HG03354 (cell line): ENCODE measurements at regions not wholly inside any gene's neighbourhood (a gene's known extent, or its start where the extent isn't known, plus 50 kb on each side); places are given as distances from the start of the nearest gene placed in this dataset.

ENCODE experiments used
- ATAC-seq: cut with Tn5 transposase; IDR thresholded peaks from one replicate; pipeline ENCODE4 v1.9.1; 2021; ENCODE audit warnings: mild to moderate bottlenecking; ENCODE audit not compliant: unreplicated experiment, poor library complexity, severe bottlenecking

DNA sequence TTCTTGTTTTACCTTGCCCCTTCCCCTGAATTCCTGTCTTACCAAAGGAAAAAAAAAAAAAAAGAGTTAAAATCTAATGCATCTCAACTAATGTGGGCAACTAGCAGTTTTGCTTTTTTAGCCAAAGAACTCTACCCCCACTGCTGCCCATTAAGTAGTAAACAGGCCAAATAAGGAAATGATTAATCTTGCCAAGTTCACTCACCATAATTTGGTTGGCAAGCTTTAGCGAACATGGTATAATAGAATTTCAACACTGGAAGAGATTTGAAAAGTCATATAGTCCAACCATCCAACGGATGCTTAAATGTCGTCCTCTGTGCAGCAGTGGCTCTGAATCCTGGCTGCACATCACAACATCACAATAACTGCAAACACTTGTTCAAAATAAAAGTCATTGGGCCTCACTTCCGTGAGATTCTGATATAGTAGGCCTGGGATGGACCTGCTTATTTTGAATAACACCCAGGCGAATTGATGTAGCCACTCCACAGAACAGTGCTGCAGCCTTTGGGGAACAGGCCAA lies 142.0 kb upstream of the UBE2E1 start:
- no peak for ATAC-seq

- ATAC-seq: no peak
These were observed 141.3 kb upstream of the UBE2E1 start for GRCh38 chr3:23664459-23664858.

- no peak for ATAC-seq
These were observed 140.0 kb upstream of the UBE2E1 start for GRCh38 chr3:23665741-23666140.

DNA sequence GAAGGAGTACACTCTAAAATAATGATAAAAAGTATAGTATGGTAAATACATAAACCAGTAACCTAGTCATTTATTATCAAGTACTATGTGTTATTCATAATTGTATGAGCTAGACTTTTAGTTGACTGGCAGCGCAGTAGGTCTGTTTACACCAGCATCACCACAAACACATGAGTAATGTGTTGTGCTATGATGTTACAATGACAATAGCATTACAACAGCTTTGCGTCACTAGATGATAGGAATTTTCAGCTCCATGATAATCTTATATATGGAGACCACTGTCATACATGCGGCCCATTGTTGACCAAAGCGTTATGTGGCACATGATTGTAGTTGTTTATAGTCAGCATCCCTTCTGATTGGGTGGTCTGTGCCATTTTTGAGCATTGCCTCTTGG lies 138.9 kb upstream of the UBE2E1 start:
- no peak for ATAC-seq

DNA sequence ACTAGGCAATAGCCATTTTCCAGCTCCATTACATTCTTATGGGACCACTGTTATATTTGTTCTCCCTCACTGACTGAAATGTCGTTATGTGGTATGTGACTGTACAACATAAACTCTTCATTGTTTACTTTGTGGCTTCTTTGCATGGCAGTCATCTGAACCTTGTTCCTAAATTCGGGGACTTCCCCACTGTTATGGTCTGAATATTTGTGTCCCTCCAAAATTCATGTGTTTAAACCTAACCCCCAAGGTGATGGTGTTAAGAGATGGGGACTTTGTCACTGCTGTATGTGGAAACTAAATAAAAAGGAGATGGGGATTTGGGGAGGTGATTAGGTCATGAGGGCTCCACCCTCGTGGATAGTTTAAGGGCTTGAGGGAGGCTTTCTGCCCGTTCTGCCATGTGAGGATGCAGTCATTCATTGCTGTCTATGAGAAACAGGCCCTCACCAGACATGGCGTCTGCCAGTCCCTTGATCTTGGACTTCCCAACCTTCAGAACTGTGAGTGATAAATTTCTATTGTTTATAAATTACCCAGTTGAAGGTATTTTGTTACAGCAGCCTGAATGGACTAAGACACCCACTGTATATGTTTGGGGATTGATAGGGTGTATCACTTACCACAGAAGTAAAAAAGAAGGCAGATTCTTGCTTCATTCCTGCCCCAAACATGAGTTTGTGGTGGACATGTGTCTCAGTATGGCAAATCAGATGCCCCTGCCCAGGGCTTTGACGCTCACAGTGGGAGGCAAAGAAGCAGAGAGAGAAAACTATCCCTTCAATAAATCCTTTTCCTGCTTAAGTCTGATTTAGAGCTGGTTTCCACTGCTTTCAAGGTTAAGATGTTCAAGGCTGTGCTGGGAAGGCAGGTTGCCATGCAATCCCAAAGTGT lies 138.0 kb upstream of the UBE2E1 start:
- peak; percentile 48 for ATAC-seq

- ATAC-seq: no peak
These were observed 137.3 kb upstream of the UBE2E1 start for GRCh38 chr3:23668430-23668904.

DNA sequence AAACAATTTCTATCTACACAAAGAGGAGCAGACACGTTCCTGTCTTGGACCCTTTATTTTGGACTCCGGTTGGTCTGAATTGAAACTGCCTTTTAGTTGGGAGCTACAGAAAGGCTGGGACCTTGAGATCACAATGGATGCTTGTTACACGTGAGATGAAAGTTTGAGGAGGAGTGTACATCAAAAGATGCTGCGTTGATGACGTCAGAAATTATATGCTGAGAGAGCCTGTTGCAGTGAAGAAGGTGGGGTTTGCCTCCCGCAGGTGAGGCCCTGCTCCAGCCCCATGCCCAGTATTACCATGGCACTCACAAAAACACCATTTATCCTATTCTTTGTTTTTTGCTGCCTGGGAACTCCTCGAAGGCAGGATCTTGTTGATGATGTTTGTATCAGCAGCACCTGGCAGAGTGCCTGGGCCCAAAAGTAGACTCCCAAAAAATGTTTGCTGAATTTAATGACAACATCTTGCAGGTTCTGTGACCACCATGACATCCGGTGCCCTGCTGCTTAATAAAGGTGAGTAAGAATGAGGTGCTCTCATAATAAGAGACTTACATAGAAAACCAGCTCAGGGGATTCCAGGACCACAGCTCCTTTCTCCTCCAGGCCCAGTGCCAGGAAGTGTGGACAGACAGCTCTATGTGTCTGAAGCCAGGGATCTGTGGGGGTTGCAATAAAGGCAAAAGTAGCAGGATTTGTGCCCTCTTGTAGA lies 136.1 kb upstream of the UBE2E1 start:
- no peak for ATAC-seq

DNA sequence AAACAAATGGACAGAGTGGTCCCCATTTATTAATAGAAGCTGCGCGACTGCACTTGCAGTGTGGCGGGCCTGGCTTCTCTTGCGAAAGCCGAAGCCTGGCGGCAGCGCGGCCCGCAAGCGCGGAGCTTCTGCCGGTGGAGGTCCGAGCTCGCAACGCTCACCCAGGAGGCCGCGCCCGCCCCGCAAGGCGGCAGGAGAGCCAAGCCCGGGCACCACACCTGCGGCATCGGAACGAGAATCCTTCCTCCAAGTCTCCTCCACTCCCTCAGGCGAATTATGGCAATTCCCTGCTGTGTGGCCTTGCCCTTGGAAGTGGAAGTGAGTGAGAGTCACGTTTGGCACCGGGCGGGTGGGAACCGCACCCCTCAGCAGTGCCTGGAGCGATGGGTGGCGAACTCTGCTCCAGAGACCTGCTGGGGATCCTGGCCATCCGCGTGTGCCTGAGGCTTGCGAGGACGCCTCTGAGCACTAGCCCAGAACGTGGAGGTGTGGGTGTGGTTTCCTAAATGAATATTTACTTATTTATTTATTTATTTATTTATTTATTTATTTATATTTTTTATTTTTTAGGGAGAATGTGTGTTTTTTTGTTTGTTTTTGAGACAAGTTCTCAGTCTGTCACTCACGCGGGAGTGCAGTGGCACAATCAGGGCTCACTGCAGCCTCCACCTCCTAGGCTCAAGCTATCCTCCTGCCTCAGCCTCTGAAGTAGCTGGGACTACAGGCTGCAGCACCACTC lies 133.7 kb upstream of the UBE2E1 start:
- ATAC-seq: no peak

- no peak for ATAC-seq
These were observed 133.1 kb upstream of the UBE2E1 start for GRCh38 chr3:23672628-23673027.

DNA sequence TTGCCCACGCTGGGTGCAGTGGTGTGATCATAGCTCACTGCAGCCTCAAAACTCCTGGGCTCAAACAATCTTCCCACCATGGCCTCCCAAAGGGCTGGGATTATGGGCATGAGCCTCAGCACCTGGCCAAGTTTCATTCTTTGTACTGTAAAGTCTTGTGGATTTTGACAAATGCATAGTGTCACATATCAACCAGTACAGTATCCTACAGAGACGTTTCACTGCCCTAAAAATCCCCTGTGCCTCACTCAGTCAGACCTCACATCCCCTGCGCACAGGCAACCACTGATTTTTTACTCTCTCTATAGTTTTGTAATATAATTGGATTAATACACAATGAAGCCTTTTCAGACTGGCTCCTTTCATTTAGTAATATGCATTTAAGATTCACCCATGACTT lies 130.7 kb upstream of the UBE2E1 start:
- ATAC-seq: no peak

DNA sequence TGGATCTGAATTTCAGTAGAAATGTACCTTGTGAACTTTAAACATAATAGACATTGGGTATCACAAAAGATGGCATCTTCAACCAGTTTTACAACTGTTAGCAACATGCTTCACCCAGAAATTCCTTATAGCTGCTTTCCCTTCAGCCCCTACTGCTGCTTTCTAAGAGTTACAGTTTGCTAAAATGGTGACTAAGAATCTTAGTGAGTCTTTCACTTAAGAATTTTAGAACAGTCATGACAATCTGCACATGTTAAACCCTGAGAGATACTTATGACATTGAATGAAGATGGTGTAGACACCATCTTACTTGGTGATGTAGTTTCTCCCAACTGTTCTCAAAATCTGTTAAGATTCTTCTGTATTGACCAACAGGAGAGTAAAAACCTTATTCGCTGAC lies 129.7 kb upstream of the UBE2E1 start:
- no peak for ATAC-seq

DNA sequence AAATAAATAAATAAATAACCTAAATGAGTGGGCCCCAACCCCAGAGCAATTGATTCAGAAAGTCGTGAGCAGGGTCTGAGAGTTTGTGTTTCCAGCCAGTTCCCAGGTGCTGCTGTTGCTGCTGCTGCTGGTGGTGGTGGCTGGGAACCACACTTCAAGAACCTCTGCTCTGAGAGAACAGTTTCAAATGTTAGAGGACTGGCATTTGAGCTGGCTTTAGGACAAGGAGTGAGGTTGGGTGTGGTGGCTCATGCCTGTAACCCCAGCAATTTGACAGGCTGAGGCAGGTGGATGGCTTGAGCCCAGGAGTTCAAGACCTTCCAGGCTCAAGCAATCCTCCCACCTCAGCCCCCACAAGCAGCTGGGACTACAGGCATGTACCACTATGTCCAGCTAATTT lies 123.1 kb upstream of the UBE2E1 start:
- no peak for ATAC-seq

DNA sequence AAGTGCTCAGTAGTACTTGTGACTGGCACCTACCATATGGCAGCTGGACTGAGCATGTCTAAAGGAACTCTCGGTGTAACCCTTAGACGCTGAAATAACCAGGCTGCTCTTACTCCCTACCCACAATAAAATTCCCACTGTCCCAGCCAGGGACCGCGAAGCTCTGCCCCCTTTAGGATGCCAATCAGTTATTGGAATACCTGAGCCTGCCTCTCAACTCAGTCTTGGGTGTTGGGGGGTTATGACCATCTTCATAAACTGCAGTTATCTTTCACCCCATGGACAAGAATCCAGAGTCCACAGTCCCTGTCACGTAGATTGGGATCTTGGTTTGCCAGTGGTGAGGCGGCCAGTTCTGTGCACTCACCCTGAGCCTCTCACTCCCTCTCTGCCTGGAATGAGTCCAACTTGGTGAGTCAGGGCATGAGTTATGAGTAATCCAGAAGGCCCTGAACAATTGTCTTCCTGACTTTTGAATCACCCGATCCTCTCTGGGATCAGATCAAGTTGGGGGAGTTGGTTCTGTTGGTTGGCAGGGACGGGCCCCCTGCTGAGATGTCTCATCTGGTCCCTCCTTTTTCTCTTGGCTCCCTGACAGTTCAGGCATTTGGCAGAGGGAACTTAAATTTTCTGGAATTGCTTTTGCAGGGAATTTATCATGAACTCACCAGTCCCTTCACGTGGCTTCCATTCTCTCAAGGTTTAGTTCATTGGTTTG lies 120.1 kb upstream of the UBE2E1 start:
- no peak for ATAC-seq

DNA sequence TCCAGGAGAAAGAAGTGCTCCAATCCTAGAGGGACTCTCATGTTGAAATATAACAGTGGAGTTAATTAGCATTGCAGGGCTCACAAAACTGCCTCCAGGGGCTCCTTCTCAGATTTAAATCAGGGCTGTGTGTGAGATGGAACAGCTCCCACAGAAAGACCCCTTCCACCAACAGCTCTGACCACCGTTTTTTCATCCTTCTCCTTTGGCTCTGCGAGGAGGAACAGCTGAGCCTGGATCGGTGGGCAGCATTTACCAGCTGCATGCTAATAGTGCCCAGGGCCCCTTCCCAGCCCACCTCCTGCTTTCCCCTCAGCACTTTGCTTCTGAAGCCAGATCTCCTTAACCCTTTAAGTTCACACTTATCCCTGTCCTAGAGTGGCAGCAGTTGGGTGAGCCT lies 119.2 kb upstream of the UBE2E1 start:
- ATAC-seq: no peak

- no peak for ATAC-seq
These were observed 114.3 kb upstream of the UBE2E1 start for GRCh38 chr3:23691357-23691895.

DNA sequence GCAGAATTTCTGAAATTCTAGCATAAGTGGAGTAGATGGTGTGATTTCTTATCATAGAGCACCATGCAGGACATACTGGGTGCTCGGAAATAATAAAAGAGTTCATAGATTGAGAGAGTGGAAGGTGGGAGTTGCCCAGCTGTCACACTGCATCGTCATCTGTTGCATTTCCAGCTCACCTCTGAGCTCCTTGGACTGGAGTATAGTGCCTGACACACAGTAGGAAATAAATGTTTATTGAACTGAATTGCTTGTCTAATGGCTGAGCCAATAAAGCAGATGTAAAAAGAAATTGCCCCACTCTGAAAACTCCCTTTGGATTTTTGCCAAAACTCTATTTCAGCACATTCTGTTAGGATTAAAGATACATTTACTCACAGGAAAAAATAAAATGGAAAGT lies 108.9 kb upstream of the UBE2E1 start:
- no peak for ATAC-seq

DNA sequence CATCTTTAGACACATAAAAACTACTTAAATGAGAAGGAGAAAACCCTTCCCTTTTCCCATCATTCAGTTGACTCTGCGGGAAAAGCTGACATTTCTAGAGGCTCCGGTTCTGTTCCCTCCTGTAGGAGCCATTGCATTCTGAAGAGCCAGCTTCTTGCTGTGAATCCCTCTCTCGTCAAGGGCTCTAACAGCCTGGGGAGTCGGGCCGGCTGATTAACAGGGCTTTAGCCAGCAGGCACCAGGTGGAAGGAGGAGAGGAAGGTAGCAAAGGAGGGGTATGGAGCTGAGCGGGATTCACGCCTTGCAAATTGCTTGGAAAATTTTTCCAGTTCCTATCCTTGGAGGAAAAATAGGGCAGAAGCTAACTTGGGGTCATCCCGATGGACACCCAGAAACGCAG lies 108.3 kb upstream of the UBE2E1 start:
- ATAC-seq: no peak

DNA sequence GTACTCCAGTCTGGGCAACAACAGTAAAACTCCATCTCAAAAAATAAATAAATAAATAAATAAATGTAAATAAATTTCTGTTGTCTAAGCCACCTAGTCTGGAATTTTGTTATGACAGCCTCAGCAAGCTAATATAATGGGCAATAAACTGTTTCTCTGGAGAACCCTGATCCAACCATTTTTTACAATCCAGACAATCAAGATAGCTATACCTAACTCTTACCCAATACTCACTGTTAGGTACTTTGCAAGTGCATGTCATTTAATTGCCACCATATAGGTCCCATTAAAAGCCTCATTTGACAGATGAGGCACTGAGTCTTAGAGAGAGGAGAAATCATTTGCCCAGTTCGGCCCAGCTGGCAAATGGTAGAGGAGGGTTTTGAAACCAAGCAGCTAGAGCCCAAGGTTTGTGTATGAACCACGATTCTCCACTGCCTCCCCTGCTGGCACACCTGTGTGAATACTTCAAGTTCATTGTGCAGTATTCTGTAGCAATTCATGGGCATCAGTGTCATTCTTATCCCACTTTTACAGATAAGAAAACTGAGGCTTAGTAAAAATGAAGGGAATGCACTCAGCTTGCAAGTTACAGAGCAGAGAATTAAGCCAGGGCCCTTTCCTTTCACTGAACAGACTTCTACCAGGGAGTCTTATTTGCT lies 107.0 kb upstream of the UBE2E1 start:
- ATAC-seq: no peak

- no peak for ATAC-seq
These were observed 105.1 kb upstream of the UBE2E1 start for GRCh38 chr3:23700616-23701015.
